Breast epithelium (tissue), 3 donors: ENCODE measurements at regions not wholly inside any gene's neighbourhood (a gene's known extent, or its start where the extent isn't known, plus 50 kb on each side); places are given as distances from the start of the nearest gene placed in this dataset.

ENCODE experiments used
- POLR2A ChIP-seq: fragments of 450-650 bp; IDR thresholded peaks from one replicate; pipeline ENCODE4 v1.6.1; 2016; ENCODE audit warnings: antibody characterized with exemption, mild to moderate bottlenecking, moderate library complexity
- TF ChIP-seq, protein P1 (sequence below), 3 donors: fragments of 450-650 bp; IDR thresholded peaks; one replicate each; pipeline ENCODE4 v1.5.1; 2016 to 2017; ENCODE audit warnings: antibody characterized with exemption in 3 of 3, mild to moderate bottlenecking in 3 of 3, moderate library complexity in 3 of 3

DNA sequence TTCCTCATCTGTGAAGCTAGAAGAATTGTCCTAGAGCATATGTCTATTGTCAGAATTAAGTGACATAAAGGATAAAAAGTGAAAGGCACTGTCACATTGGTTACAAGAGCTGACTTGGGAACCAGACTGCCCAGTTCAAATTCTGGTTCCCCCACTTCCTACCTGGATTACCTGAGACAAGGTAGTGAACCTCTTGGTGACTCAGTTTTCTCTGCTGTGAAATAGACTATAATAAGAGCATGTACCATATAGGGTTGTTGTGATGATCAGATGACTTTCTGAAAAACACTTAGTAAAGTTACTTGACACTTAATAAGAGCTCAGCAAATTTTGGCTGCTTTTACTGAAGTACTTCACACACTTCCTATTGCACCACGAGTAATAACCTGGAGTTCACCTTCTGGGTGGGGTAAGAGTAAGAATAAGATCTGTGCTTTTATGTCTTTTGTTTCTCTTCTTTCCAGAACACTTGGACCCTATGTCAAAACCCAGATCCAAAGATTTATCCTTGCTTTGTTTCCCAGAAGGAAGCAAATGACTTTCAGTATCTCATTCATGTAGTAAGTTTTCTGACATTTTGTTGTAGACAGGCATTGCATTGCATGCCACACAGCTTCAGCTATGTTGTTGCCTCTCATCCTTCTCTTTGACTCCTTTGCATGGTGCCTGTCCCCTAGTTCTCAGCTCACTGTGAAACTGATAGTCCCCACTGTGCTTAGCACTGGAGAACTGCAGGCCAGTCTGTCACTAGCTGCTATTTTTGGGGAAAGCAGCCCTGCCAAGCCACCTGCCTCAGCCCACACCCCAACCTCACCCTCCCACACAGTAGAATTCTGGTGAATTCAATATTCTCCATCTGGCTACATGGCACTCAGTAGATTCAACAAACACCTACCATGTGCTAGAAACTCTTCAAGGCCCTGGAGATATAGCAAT is 121.8 kb upstream of the POU2AF2 start:
- TF ChIP-seq, protein P1, sequence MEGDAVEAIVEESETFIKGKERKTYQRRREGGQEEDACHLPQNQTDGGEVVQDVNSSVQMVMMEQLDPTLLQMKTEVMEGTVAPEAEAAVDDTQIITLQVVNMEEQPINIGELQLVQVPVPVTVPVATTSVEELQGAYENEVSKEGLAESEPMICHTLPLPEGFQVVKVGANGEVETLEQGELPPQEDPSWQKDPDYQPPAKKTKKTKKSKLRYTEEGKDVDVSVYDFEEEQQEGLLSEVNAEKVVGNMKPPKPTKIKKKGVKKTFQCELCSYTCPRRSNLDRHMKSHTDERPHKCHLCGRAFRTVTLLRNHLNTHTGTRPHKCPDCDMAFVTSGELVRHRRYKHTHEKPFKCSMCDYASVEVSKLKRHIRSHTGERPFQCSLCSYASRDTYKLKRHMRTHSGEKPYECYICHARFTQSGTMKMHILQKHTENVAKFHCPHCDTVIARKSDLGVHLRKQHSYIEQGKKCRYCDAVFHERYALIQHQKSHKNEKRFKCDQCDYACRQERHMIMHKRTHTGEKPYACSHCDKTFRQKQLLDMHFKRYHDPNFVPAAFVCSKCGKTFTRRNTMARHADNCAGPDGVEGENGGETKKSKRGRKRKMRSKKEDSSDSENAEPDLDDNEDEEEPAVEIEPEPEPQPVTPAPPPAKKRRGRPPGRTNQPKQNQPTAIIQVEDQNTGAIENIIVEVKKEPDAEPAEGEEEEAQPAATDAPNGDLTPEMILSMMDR (IDR thresholded peaks at IDR 0.05) = no peak
- no peak for TF ChIP-seq POLR2A
